Caco-2 (cell line): ENCODE measurements at regions not wholly inside any gene's neighbourhood (a gene's known extent, or its start where the extent isn't known, plus 50 kb on each side); places are given as distances from the start of the nearest gene placed in this dataset.

Experiments
- BruUV-seq: library from RNA; stranded (reverse); fragments of 400-500 nt; replicated peaks from 2 replicates; lab custom pipeline; 2021; lab: Mats Ljungman, UMichigan
- CTCF ChIA-PET: fragments of 300-600 bp; sonication (Branson Sonifier 250); formaldehyde crosslinking; loops from one replicate; lab custom pipeline; 2022; ENCODE audit warnings: antibody characterized with exemption; lab: Charles Lee
- POLR2A ChIA-PET: fragments of 300-600 bp; sonication (Branson Sonifier 250); formaldehyde crosslinking; loops from one replicate; lab custom pipeline; 2022; ENCODE audit warnings: antibody characterized with exemption; lab: Charles Lee
- DNase-seq, 2 experiments: peaks; one replicate each; pipeline versions ENCODE4 v3.0.0 to v3.0.0-alpha.2; 2020 to 2022
- H3K27me3 ChIP-seq: replicated peaks from 2 replicates; pipeline ENCODE4 v1.6.0; 2011; ENCODE audit warnings: low read length; ENCODE audit not compliant: control insufficient read depth, insufficient read depth
- H3K36me3 ChIP-seq: 2 replicates; pipeline ENCODE4 v1.5.1; 2011; ENCODE audit warnings: low read length; ENCODE audit not compliant: control insufficient read depth, insufficient read depth
- H3K4me1 ChIP-seq: fragments of 250-450 bp; sonication (Bioruptor Pico); 2 replicates; pipeline ENCODE4 v1.5.1; 2020; ENCODE audit warnings: mild to moderate bottlenecking
- H3K4me3 ChIP-seq: 2 replicates; pipeline ENCODE4 v1.5.1; 2011; ENCODE audit warnings: low read depth, mild to moderate bottlenecking, control low read depth, low read length
- H3K9me3 ChIP-seq: fragments of 250-450 bp; sonication (Bioruptor Pico); 2 replicates; pipeline ENCODE4 v1.5.1; 2020; ENCODE audit warnings: mild to moderate bottlenecking, moderate library complexity
- H3K27ac Mint-ChIP-seq: one replicate; pipeline ENCODE4 v1.8.0; 2022; ENCODE audit warnings: mixed read lengths; ENCODE audit not compliant: unreplicated experiment
- H3K27me3 Mint-ChIP-seq: one replicate; pipeline ENCODE4 v1.8.0; 2022; ENCODE audit warnings: mixed read lengths; ENCODE audit not compliant: insufficient read depth, unreplicated experiment
- H3K36me3 Mint-ChIP-seq: one replicate; pipeline ENCODE4 v1.8.0; 2022; ENCODE audit warnings: mild to moderate bottlenecking, mixed read lengths; ENCODE audit not compliant: insufficient read depth, unreplicated experiment
- H3K4me1 Mint-ChIP-seq: one replicate; pipeline ENCODE4 v1.8.0; 2022; ENCODE audit warnings: low read depth, mixed read lengths; ENCODE audit not compliant: unreplicated experiment
- H3K4me3 Mint-ChIP-seq: one replicate; pipeline ENCODE4 v1.8.0; 2022; ENCODE audit warnings: mild to moderate bottlenecking, moderate library complexity, mixed read lengths; ENCODE audit not compliant: unreplicated experiment
- H3K9me3 Mint-ChIP-seq: one replicate; pipeline ENCODE4 v1.8.0; 2022; ENCODE audit warnings: mixed read lengths; ENCODE audit not compliant: unreplicated experiment
- intact Hi-C: fragments of 100-400 bp; cut with micrococcal nuclease; formaldehyde crosslinking; loops from one replicate; pipeline ENCODE4 v1.10.0; 2022; ENCODE audit not compliant: unreplicated experiment
- TF ChIP-seq, protein P1 (sequence below), 2 experiments: fragments of 200-600 bp in 1 of 2; IDR thresholded peaks; 1 replicate in 1 of 2; 2 replicates in 1 of 2; pipeline versions ENCODE4 v1.5.1 to v1.8.0; 2011 to 2022; ENCODE audit warnings: antibody characterized with exemption in 1 of 2, control low read depth in 1 of 2, inconsistent platforms in 1 of 2, low read depth in 1 of 2, low read length in 1 of 2, mild to moderate bottlenecking in 1 of 2, moderate library complexity in 1 of 2; ENCODE audit not compliant: insufficient read depth in 1 of 2, severe bottlenecking in 1 of 2, unreplicated experiment in 1 of 2

DNA sequence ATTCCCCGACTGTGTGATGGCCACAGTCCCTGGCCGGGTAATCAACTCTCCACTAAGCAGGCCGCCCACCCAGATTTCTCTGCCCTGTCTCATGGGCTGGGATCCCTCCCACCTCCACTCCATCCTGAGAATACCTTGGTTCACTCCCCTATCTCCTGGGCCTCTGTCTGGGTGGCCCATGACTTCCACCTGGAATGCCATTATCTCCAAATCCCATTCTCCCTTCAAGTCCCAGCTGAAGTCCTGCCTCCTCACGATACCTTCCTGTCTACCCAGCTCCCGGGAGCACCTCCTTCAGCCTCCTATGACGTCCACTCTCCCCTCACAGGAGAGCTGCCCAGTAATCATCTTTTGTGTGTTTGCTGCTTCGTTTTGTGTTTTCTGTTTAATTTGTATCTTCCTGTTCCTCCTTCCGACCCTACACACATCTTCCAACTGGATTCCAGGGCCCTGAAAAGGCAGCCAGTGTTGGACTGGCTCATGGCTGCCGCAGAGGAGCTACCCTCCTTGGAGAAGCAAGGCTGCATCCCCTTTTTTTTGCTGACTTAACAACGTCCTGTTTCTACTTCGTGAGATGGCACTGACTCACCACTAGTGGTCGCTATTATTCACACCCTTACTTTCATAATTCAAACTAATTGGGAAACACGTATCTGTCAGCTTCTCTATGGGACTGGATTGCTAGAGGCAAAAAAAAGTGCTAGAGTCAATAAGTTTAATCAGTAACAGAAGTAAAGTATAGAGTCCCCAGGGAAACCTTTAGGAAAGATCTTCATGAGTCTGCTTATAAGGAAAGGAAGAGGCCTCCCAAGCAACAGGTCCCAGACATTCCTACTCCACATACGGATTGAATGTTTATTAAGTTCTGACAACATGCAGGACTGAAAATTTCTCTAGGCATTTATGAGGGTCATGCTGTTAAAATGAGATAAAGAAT is 171.9 kb upstream of the GATA6 start:
- Mint-ChIP-seq H3K4me3 (peak overlapping the region; percentile 43), H3K4me1 (peaks cover 51% of the 10 kb centered on the region)
- CTCF ChIA-PET = interaction anchor here (0.5 to 3.2 kb wide), 11 partner anchors 23 to 172 kb away, joined by 3 to 21 read pairs (median 3); partner anchors contain the start of gene GATA6

DNA sequence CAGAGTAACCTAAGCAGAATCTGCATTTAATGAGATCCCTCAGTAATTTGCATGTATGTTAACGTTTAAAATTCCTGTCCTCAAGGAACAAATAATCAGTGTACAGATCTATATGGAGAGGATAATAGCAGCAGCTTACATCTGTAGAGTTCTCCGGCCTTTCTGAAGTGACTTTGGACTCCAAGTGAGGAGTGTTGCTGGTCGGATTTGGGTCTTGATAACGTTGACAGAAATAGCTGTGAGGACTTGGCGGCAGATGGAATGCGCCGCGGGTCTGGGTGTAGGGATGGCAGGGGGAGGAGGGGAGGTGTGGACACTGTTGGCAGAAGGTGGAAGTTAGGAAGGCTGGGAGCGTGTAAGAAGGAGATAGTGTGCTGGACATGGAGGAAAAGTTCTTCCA is 170.9 kb upstream of the GATA6 start:
- Histone ChIP-seq H3K27me3 (no peaks in the 10 kb centered on the region), H3K36me3 (no peaks in the 10 kb centered on the region), H3K4me3 (no peak overlapping the region), H3K9me3 (no peaks in the 10 kb centered on the region), H3K4me1 (peaks cover 95% of the 10 kb centered on the region)
- H3K27ac Mint-ChIP-seq = peak overlapping the region; percentile 96
- no TSS peak for BruUV-seq
- H3K9me3 Mint-ChIP-seq = no peaks in the 10 kb centered on the region
- POLR2A ChIA-PET = interaction anchor here (0.7 to 1.5 kb wide), 3 partner anchors 21 to 50 kb away, joined by 4 to 6 read pairs (median 4); no protein-coding TSS in a partner anchor
- H3K27me3 Mint-ChIP-seq = no peaks in the 10 kb centered on the region
- peak; percentile 69 to 88 for DNase-seq
- H3K4me1 Mint-ChIP-seq = peaks cover 56% of the 10 kb centered on the region
- peak overlapping the region; percentile 43 for H3K4me3 Mint-ChIP-seq
- TF ChIP-seq, protein P1, sequence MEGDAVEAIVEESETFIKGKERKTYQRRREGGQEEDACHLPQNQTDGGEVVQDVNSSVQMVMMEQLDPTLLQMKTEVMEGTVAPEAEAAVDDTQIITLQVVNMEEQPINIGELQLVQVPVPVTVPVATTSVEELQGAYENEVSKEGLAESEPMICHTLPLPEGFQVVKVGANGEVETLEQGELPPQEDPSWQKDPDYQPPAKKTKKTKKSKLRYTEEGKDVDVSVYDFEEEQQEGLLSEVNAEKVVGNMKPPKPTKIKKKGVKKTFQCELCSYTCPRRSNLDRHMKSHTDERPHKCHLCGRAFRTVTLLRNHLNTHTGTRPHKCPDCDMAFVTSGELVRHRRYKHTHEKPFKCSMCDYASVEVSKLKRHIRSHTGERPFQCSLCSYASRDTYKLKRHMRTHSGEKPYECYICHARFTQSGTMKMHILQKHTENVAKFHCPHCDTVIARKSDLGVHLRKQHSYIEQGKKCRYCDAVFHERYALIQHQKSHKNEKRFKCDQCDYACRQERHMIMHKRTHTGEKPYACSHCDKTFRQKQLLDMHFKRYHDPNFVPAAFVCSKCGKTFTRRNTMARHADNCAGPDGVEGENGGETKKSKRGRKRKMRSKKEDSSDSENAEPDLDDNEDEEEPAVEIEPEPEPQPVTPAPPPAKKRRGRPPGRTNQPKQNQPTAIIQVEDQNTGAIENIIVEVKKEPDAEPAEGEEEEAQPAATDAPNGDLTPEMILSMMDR (IDR thresholded peaks at IDR 0.05; ENCODE audit: insufficient read depth in 1 of 2, low read depth in 1 of 2, low read length in 1 of 2, severe bottlenecking in 1 of 2, unreplicated experiment in 1 of 2) = no peak
- peaks cover 9% of the 10 kb centered on the region for H3K36me3 Mint-ChIP-seq
- CTCF ChIA-PET = interaction anchor here (0.7 to 3.2 kb wide), 5 partner anchors 22 to 564 kb away, joined by 3 to 21 read pairs (median 5); no protein-coding TSS in a partner anchor
- intact Hi-C loops = loop anchor here (1.0 to 10.0 kb wide), 5 partner anchors 34 to 566 kb away; no protein-coding TSS in a partner anchor

More for the DNA sequence above, 171.9 kb upstream of the GATA6 start:
- Mint-ChIP-seq H3K27me3 (no peaks in the 10 kb centered on the region), H3K27ac (peak overlapping the region; percentile 96), H3K36me3 (peaks cover 9% of the 10 kb centered on the region), H3K9me3 (no peaks in the 10 kb centered on the region)
- no TSS peak for BruUV-seq
- TF ChIP-seq, protein P1 (IDR thresholded peaks at IDR 0.05; ENCODE audit: insufficient read depth in 1 of 2, low read depth in 1 of 2, low read length in 1 of 2, severe bottlenecking in 1 of 2, unreplicated experiment in 1 of 2) = peak; percentile 75 to 78
- Histone ChIP-seq H3K4me3 (no peak overlapping the region), H3K36me3 (no peaks in the 10 kb centered on the region), H3K9me3 (no peaks in the 10 kb centered on the region), H3K27me3 (no peaks in the 10 kb centered on the region), H3K4me1 (peaks cover 97% of the 10 kb centered on the region)
- POLR2A ChIA-PET = interaction anchor here (0.8 to 1.5 kb wide), 5 partner anchors 22 to 172 kb away, joined by 3 to 7 read pairs (median 6); partner anchors contain the start of gene GATA6
- DNase-seq = peak; percentile 70 to 74
- intact Hi-C loops = loop anchor here (1.0 to 10.0 kb wide), 11 partner anchors 19 to 567 kb away; partner anchors contain the start of gene GATA6

DNA sequence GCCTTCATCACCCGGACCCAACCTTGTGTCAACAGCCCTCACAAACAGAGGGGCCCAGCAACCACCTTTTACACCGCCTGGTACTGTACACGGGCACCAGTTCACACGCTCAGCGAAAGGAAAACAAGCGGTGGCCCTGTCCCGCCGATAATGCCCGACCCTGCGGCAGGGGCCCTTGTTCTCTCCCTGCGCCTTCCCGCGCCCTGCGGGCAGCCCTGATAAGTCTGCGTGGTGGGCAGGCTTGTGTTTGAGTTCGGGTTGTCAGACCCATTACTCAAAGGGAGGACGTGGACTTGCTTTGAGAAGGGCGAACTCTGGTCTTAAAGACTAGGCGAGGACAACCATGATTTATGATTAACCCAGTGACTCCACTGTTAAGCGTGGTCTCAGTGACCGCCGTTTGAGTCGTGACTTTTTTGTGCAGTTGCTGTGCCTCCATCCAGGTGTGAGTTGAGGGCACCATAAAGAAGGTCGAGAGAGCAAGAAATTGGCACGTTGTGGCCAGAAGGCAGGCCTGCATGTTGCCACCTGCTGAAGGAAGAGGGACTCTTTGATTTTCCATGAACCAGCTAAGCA is 167.4 kb upstream of the GATA6 start:
- Histone ChIP-seq H3K9me3 (no peaks in the 10 kb centered on the region), H3K36me3 (no peaks in the 10 kb centered on the region), H3K4me1 (peaks cover 61% of the 10 kb centered on the region), H3K27me3 (no peaks in the 10 kb centered on the region), H3K4me3 (no peak overlapping the region)
- no peaks in the 10 kb centered on the region for H3K9me3 Mint-ChIP-seq
- H3K36me3 Mint-ChIP-seq = peaks cover 9% of the 10 kb centered on the region
- ChIA-PET CTCF (interaction anchor here (0.6 kb wide), 1 partner anchor 17 kb away, joined by 3 read pairs; no protein-coding TSS in a partner anchor), POLR2A (interaction anchor here (0.7 to 0.9 kb wide), 2 partner anchors 43 kb away, joined by 4 read pairs; no protein-coding TSS in a partner anchor)
- peaks cover 59% of the 10 kb centered on the region for H3K4me1 Mint-ChIP-seq
- H3K27me3 Mint-ChIP-seq = no peaks in the 10 kb centered on the region
- DNase-seq = peak; percentile 85 to 94
- intact Hi-C loops = loop anchor here (1.0 kb wide), 2 partner anchors 18 to 167 kb away; partner anchors contain the start of gene GATA6
- TF ChIP-seq, protein P1 (IDR thresholded peaks at IDR 0.05; ENCODE audit: insufficient read depth in 1 of 2, low read depth in 1 of 2, low read length in 1 of 2, severe bottlenecking in 1 of 2, unreplicated experiment in 1 of 2) = no peak
- H3K4me3 Mint-ChIP-seq = peak overlapping the region; percentile 76
- BruUV-seq = TSS peak; percentile 61
- peak overlapping the region; percentile 99 for H3K27ac Mint-ChIP-seq
